ENCODE measurements at regions not wholly inside any gene's neighbourhood (a gene's known extent, or its start where the extent isn't known, plus 50 kb on each side); places are given as distances from the start of the nearest gene placed in this dataset.

DNA sequence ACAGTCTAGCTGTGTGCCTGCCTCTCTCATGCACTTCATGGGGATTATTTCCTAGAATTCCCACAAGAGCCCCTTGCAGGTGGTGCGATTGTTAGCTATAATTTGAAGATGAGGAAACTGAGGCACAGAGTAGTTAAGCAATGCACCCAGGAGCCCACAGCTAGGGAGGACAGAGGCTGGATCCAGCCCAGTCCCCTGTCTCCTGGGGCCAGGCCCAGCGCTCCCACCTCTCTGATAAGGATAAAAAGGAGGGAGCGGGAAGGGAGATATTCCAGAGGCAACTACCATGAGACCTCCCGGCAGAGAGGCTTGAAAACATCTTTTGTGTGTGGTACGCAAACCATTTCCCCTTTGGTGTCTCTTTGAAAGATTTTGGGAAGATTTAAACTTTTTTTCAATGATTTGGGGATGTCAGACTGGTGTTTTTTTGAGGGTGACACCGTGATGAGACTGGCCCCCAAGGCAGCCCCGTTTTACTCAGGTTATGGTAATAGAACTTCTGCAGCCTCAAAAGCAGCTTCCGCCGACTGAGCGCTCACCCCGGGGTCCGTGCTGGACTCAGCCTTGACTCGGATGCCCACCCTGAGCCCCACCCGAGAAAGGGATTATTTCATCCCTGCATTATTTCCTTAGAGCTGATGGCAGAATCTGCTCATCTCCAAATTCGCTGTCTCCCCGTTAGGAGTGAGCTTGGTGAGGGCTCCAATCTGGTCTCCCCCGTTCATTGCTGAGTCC lies 144.7 kb upstream of the IER5L start:
- Histone ChIP-seq H3K27me3 (replicated peaks; ENCODE audit: insufficient read depth, low read length) (no peaks in the 10 kb centered on the region), H3K79me2 (ENCODE audit: low read length) (no peaks in the 10 kb centered on the region), H3K9me3 (replicated peaks; ENCODE audit: insufficient read depth, low read length) (no peaks in the 10 kb centered on the region), H4K20me1 (ENCODE audit: insufficient read depth, low read length) (no peaks in the 10 kb centered on the region), H3K27ac (ENCODE audit: low read length) (no peak overlapping the region), H2AFZ (ENCODE audit: low read length) (no peak overlapping the region), H3K4me3 (ENCODE audit: low read length) (no peak overlapping the region), H3F3A (ENCODE audit: insufficient read depth, low read length) (no peaks in the 10 kb centered on the region), H3K4me2 (ENCODE audit: low read depth, low read length) (no peak overlapping the region), H3K36me3 (replicated peaks; ENCODE audit: insufficient read depth, low read length) (no peaks in the 10 kb centered on the region), H3K9me2 (replicated peaks; ENCODE audit: insufficient read depth, low read length) (no peaks in the 10 kb centered on the region), H3K4me1 (ENCODE audit: low read length) (peaks cover 15% of the 10 kb centered on the region), H3K9ac (ENCODE audit: low read length) (no peak overlapping the region)
- DNase-seq = no peak
- TF ChIP-seq EZH2phosphoT487 (IDR thresholded peaks at IDR 0.05; ENCODE audit: low read length) (no peak), EZH2 (optimal IDR thresholded peaks at IDR 0.05; ENCODE audit: low read depth, low read length) (no peak)
- TF ChIP-seq, protein P1, sequence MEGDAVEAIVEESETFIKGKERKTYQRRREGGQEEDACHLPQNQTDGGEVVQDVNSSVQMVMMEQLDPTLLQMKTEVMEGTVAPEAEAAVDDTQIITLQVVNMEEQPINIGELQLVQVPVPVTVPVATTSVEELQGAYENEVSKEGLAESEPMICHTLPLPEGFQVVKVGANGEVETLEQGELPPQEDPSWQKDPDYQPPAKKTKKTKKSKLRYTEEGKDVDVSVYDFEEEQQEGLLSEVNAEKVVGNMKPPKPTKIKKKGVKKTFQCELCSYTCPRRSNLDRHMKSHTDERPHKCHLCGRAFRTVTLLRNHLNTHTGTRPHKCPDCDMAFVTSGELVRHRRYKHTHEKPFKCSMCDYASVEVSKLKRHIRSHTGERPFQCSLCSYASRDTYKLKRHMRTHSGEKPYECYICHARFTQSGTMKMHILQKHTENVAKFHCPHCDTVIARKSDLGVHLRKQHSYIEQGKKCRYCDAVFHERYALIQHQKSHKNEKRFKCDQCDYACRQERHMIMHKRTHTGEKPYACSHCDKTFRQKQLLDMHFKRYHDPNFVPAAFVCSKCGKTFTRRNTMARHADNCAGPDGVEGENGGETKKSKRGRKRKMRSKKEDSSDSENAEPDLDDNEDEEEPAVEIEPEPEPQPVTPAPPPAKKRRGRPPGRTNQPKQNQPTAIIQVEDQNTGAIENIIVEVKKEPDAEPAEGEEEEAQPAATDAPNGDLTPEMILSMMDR (IDR thresholded peaks at IDR 0.05; ENCODE audit: low read length) = no peak

DNA sequence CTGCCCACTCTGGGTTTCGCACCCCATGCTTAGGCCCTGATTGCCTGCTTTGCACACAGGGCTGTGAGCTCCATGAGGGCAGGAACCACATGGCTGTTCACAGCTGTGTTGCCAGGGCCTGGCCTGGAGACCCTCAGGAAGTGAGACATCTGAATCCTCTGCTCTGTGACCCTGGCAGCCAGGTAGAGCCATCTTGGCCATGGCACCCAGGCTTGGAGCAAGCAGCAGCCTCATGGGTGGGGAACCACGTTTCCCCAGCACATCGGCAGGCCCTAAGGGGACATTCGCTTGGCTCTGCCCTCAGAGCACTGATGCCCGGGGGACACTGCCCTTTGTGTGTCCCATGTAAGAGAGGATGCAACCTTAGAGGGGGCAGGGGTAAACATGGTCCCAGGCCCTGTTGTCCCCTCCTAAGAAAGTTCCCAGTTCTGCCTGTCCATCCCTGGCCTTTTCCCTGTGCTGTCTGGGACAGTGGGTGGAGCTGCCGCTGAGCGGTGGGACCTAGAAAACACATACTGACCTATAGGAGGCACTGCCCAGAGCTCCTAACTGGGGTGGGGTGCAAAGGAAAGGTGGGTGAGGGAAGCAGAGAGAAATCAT lies 144.1 kb upstream of the IER5L start:
- Histone ChIP-seq H2AFZ (ENCODE audit: low read length) (no peak overlapping the region), H3K27ac (ENCODE audit: low read length) (no peak overlapping the region), H3K4me3 (ENCODE audit: low read length) (no peak overlapping the region), H3F3A (ENCODE audit: insufficient read depth, low read length) (no peaks in the 10 kb centered on the region), H3K36me3 (replicated peaks; ENCODE audit: insufficient read depth, low read length) (no peaks in the 10 kb centered on the region), H3K9me3 (replicated peaks; ENCODE audit: insufficient read depth, low read length) (no peaks in the 10 kb centered on the region), H3K9ac (ENCODE audit: low read length) (no peak overlapping the region), H3K9me2 (replicated peaks; ENCODE audit: insufficient read depth, low read length) (no peaks in the 10 kb centered on the region), H4K20me1 (ENCODE audit: insufficient read depth, low read length) (no peaks in the 10 kb centered on the region), H3K4me2 (ENCODE audit: low read depth, low read length) (no peak overlapping the region), H3K79me2 (ENCODE audit: low read length) (no peaks in the 10 kb centered on the region), H3K4me1 (ENCODE audit: low read length) (peaks cover 15% of the 10 kb centered on the region), H3K27me3 (replicated peaks; ENCODE audit: insufficient read depth, low read length) (no peaks in the 10 kb centered on the region)
- TF ChIP-seq EZH2phosphoT487 (IDR thresholded peaks at IDR 0.05; ENCODE audit: low read length) (no peak), EZH2 (optimal IDR thresholded peaks at IDR 0.05; ENCODE audit: low read depth, low read length) (no peak)
- TF ChIP-seq, protein P1 (IDR thresholded peaks at IDR 0.05; ENCODE audit: low read length) = no peak
- no peak for DNase-seq

DNA sequence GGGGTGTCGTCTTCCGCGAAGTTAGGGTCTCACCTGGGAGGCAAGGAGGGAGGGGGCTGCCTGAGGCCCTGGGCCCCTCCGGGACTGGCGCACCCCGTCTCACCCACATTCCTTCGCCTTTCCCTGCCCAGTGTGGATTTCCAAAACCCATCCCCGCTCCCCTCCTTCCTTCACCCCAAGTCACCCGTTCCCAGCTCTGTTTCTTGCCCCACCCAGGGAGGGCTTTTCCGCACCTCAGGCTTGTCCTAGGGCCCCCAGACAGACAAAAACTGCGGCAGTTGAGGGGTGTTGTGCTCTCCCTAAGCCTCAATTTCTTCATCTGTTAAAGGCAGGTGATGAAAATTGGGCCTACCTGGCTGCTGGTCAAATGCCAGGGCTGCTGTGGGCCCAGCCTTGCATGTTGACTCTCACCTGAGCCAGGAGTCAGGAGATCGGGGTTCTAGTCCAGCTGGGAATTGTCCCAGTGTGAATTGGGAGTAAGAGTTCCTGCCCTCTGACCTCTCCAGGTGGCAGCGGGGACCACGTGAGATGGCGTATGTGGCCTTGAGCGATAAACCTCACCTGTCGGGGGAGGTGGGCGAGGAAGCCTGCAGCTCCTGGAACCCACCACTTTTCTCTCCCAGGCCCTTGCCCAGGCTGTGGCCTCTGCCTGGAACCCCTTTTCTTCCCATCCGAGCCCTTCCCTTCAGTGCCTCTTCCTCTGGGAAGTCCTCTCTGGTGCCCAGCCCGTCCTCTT lies 143.4 kb upstream of the IER5L start:
- peaks cover 15% of the 10 kb centered on the region for H3K4me1 ChIP-seq (ENCODE audit: low read length)
- no peak overlapping the region; the same call in 1 of the 2 replicates for H3K27ac ChIP-seq (ENCODE audit: low read length)
- no peak overlapping the region for H2AFZ ChIP-seq (ENCODE audit: low read length)
- TF ChIP-seq, protein P1 (IDR thresholded peaks at IDR 0.05; ENCODE audit: low read length) = no peak
- TF ChIP-seq EZH2phosphoT487 (IDR thresholded peaks at IDR 0.05; ENCODE audit: low read length) (no peak), EZH2 (optimal IDR thresholded peaks at IDR 0.05; ENCODE audit: low read depth, low read length) (no peak)
- no peaks in the 10 kb centered on the region for H3K9me2 ChIP-seq (replicated peaks; ENCODE audit: insufficient read depth, low read length)
- no peaks in the 10 kb centered on the region for H3K79me2 ChIP-seq (ENCODE audit: low read length)
- DNase-seq = no peak
- no peaks in the 10 kb centered on the region for H3K27me3 ChIP-seq (replicated peaks; ENCODE audit: insufficient read depth, low read length)
- H3K9ac ChIP-seq (ENCODE audit: low read length) = peak overlapping the region; percentile 54; the same call in 1 of the 2 replicates
- no peaks in the 10 kb centered on the region for H4K20me1 ChIP-seq (ENCODE audit: insufficient read depth, low read length)
- no peak overlapping the region for H3K4me3 ChIP-seq (ENCODE audit: low read length)
- H3K9me3 ChIP-seq (replicated peaks; ENCODE audit: insufficient read depth, low read length) = no peaks in the 10 kb centered on the region
- H3K4me2 ChIP-seq (ENCODE audit: low read depth, low read length) = peak overlapping the region; percentile 98
- no peaks in the 10 kb centered on the region for H3F3A ChIP-seq (ENCODE audit: insufficient read depth, low read length)
- no peaks in the 10 kb centered on the region for H3K36me3 ChIP-seq (replicated peaks; ENCODE audit: insufficient read depth, low read length)

All from MM.1S (cell line).